ENCODE measurements at regions not wholly inside any gene's neighbourhood (a gene's known extent, or its start where the extent isn't known, plus 50 kb on each side); places are given as distances from the start of the nearest gene placed in this dataset.

DNA sequence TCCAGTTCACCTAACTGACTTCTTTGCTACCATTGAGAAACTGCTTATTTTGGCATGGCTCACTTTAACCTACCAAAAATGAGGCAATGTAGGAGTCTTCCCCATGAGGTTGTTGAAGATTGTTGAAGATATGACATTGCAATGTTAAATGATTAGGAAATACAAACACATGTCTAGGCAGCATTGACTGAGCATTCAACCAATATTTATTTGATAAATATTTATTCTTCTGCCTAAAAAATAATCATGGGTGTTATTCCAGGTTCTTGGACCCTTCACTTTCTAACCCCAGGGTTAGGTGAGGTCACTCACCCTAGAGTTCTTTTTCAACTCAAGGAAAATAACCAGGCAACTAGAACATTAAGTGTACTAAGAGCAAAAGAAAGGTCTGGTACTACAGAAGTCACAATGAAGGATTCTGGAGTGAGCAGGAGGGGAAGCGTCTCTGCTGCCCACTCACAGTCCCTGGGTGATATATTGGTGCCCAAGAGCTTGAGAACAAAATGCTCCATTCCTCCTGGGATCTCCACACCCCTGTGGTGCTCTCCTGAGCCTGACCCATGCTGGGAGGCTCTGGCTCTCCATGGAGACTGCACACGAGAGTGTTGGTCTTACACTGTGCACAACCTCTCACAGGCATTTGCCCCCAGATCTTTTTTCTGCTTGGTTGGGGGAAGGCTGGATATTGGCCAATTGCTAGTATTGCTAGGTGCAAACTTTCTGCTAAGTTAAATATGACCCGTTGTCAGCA is 123.4 kb downstream of the SPAG6 start (continued):
- TF ChIP-seq ATF3 (IDR thresholded peaks at IDR 0.05) (no peak), ZBTB33 (IDR thresholded peaks at IDR 0.05; ENCODE audit: extremely low read depth, insufficient replicate concordance, low read length) (no peak)

DNA sequence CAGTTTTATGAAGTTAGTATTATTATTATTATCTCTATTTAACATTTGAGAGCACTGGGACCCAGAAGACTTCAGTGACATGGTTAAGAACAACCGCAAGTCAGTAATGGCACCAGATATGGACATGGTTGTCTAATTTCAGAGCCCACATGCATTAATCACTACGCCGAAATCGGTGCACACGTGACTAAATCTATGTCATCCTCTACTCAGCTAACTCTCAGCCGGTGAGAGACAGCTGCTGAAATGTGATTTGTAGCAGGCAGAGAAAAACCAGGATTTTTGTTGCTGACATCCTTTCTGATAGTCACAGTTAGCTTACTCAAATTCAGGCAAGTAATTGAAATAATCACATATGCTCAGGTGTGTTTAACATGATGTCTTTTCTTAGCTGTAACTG is 127.7 kb downstream of the SPAG6 start:
- Histone ChIP-seq H3K4me2 (ENCODE audit: low read length) (no peak overlapping the region), H2AFZ (ENCODE audit: low read depth, low read length, poor library complexity, severe bottlenecking) (no peak overlapping the region), H3K9me3 (ENCODE audit: control insufficient read depth in 1 of 2, insufficient read depth in 1 of 2, low read depth in 1 of 2, low read length in 2 of 2) (no peaks in the 10 kb centered on the region), H4K20me1 (ENCODE audit: insufficient read depth) (no peaks in the 10 kb centered on the region), H3K79me2 (ENCODE audit: insufficient read depth, low read length) (no peaks in the 10 kb centered on the region), H3K9ac (ENCODE audit: low read length) (no peak overlapping the region), H3K4me3 (replicated peaks in 1 of 2; ENCODE audit: low read depth in 1 of 2, low read length in 2 of 2) (no peak overlapping the region), H3K4me1 (ENCODE audit: control insufficient read depth in 1 of 2, insufficient read depth in 2 of 2, low read length in 2 of 2) (no peaks in the 10 kb centered on the region), H3K27me3 (ENCODE audit: insufficient read depth, low read length) (no peaks in the 10 kb centered on the region), H3K27ac (ENCODE audit: low read depth, low read length) (no peak overlapping the region), H3K36me3 (ENCODE audit: control insufficient read depth in 1 of 2, insufficient read depth in 2 of 2, low read length in 2 of 2) (no peaks in the 10 kb centered on the region), H3K9me2 (ENCODE audit: insufficient read depth) (no peaks in the 10 kb centered on the region)
- CTCF ChIA-PET = no interaction called here
- BruUV-seq (replicated peaks) = no TSS peak
- ATAC-seq (no peak), DNase-seq (ENCODE audit: low read depth, low spot score) (no peak)
- RAD21 ChIA-PET (ENCODE audit: low non-redundant PET in 1 of 2, low total read pairs in 2 of 2, uncharacterized antibody in 2 of 2, unreplicated experiment in 2 of 2) = no interaction called here
- TF ChIP-seq JUND (IDR thresholded peaks at IDR 0.05) (no peak), ZFX (IDR thresholded peaks at IDR 0.05) (no peak), ATF3 (IDR thresholded peaks at IDR 0.05) (no peak), POLR2A (IDR thresholded peaks at IDR 0.05; ENCODE audit: borderline replicate concordance, extremely low read depth, insufficient read depth, insufficient read length) (no peak), SIN3A (IDR thresholded peaks at IDR 0.05; ENCODE audit: low read depth) (no peak), CBX3 (IDR thresholded peaks at IDR 0.05; ENCODE audit: low read depth) (no peak), ELF1 (IDR thresholded peaks at IDR 0.05; ENCODE audit: borderline replicate concordance, low read depth) (no peak), SP1 (IDR thresholded peaks at IDR 0.05; ENCODE audit: low read depth) (no peak)
- intact Hi-C loops (cut with micrococcal nuclease) = no loop called here
- POLR2A ChIA-PET = no interaction called here
